Esophagus squamous epithelium (tissue), 4 donors: ENCODE measurements at regions not wholly inside any gene's neighbourhood (a gene's known extent, or its start where the extent isn't known, plus 50 kb on each side); places are given as distances from the start of the nearest gene placed in this dataset.

Source experiments
- POLR2A ChIP-seq, 4 donors: fragments of 450-650 bp; IDR thresholded peaks; one replicate each; pipeline ENCODE4 v1.6.1; 2017; ENCODE audit warnings: antibody characterized with exemption in 4 of 4, mild to moderate bottlenecking in 4 of 4, moderate library complexity in 3 of 4
- TF ChIP-seq, protein P1 (sequence below), 6 experiments: fragments of 450-650 bp in 4 of 6; fragments of 200-600 bp in 2 of 6; sonication (generic) in 2 of 6; IDR thresholded peaks; one replicate each; pipeline ENCODE4 v1.5.1; 2016 to 2019; ENCODE audit warnings: antibody characterized with exemption in 6 of 6, mild to moderate bottlenecking in 4 of 6, moderate library complexity in 4 of 6

DNA sequence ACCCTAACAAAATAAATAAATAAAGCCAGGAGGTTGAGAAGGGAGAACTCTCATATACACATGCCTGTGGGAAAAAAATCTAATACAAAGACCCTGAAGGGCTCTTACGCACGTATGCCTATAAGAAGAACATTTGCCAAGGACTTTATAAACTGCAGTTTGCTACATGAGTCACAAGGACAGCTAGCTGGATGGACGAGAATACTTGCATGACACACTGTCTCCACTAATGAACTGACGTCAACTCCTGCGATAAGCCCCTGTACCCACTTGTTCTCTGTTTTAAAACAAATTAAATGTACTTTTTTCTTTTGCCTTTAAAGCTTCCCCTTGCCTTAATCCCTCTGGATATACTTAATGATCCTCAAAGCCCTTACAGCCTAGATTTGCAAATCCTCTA, 374.6 kb upstream of the GHITM start:
- TF ChIP-seq, protein P1, sequence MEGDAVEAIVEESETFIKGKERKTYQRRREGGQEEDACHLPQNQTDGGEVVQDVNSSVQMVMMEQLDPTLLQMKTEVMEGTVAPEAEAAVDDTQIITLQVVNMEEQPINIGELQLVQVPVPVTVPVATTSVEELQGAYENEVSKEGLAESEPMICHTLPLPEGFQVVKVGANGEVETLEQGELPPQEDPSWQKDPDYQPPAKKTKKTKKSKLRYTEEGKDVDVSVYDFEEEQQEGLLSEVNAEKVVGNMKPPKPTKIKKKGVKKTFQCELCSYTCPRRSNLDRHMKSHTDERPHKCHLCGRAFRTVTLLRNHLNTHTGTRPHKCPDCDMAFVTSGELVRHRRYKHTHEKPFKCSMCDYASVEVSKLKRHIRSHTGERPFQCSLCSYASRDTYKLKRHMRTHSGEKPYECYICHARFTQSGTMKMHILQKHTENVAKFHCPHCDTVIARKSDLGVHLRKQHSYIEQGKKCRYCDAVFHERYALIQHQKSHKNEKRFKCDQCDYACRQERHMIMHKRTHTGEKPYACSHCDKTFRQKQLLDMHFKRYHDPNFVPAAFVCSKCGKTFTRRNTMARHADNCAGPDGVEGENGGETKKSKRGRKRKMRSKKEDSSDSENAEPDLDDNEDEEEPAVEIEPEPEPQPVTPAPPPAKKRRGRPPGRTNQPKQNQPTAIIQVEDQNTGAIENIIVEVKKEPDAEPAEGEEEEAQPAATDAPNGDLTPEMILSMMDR (IDR thresholded peaks at IDR 0.05) = no peak
- no peak for TF ChIP-seq POLR2A (IDR thresholded peaks at IDR 0.05)
